Fibroblast of the aortic adventitia (primary cell): ENCODE measurements at regions not wholly inside any gene's neighbourhood (a gene's known extent, or its start where the extent isn't known, plus 50 kb on each side); places are given as distances from the start of the nearest gene placed in this dataset.

ENCODE experiments used
- DNase-seq: peaks from one replicate; pipeline ENCODE4 v3.0.0-alpha.2; 2010; ENCODE audit warnings: low read depth
- H3K4me3 ChIP-seq: 2 replicates; pipeline ENCODE4 v1.5.1; 2011; ENCODE audit warnings: low read depth, mild to moderate bottlenecking, control low read depth, low read length, moderate library complexity
- CTCF ChIP-seq: IDR thresholded peaks from 2 replicates; pipeline ENCODE4 v1.5.1; 2011; ENCODE audit warnings: mild to moderate bottlenecking, low read length, control low read depth, inconsistent platforms; ENCODE audit not compliant: insufficient read depth

- H3K4me3 ChIP-seq, result no peak overlapping the region
- TF ChIP-seq CTCF, result no peak
Measured at GRCh38 chr2:238565031-238565430, 138.3 kb downstream of the ASB1 start.

GRCh38 chr2:238566001-238566645 lies 139.4 kb downstream of the ASB1 start:
- no peak overlapping the region for H3K4me3 ChIP-seq
- no peak for TF ChIP-seq CTCF
- DNase-seq, result no peak

More at GRCh38 chr2:238565031-238565430, 138.3 kb downstream of the ASB1 start:
- DNase-seq, result no peak

- H3K4me3 ChIP-seq, result no peak overlapping the region
- no peak for DNase-seq
- no peak for TF ChIP-seq CTCF
Measured at GRCh38 chr2:238567067-238567855, 140.5 kb downstream of the ASB1 start.

- TF ChIP-seq CTCF, result no peak
- DNase-seq, result no peak
- H3K4me3 ChIP-seq, result no peak overlapping the region
Measured at GRCh38 chr2:238567996-238568395, 141.3 kb downstream of the ASB1 start.

- TF ChIP-seq CTCF, result no peak
- DNase-seq, result no peak
- no peak overlapping the region for H3K4me3 ChIP-seq
Measured at GRCh38 chr2:238568455-238569440, 142.0 kb downstream of the ASB1 start.

- no peak for DNase-seq
- TF ChIP-seq CTCF, result no peak
- no peak overlapping the region for H3K4me3 ChIP-seq
Measured at GRCh38 chr2:238569507-238570195, 142.9 kb downstream of the ASB1 start.
